Naive thymus-derived CD8-positive, alpha-beta T cell (primary cell): ENCODE measurements at regions not wholly inside any gene's neighbourhood (a gene's known extent, or its start where the extent isn't known, plus 50 kb on each side); places are given as distances from the start of the nearest gene placed in this dataset.

Experiments used
- ATAC-seq, 2 donors: fragments of 150-1000 bp; cut with Tn5 transposase in 1 of 2; sonication (Bioruptor Pico), chemical (Tn5 transposase) in 1 of 2; 1 replicate in 1 of 2; 2 replicates in 1 of 2; pipeline ENCODE4 v1.10.0; 2021; ENCODE audit warnings: mild to moderate bottlenecking in 2 of 2, moderate library complexity in 2 of 2
- POLR2A ChIA-PET: fragments of 350-600 bp; sonication (Branson Sonifier 250); formaldehyde crosslinking; loops from one replicate; lab custom pipeline; 2021; ENCODE audit warnings: antibody characterized with exemption; lab: Charles Lee
- DNase-seq, 10 donors: peaks; one replicate each; pipeline versions ENCODE4 v3.0.0 to v3.0.0-alpha.2; 2020 to 2022
- H3K27ac Mint-ChIP-seq, 10 donors: one replicate each; pipeline ENCODE4 v1.8.0; 2020 to 2022; ENCODE audit warnings: mild to moderate bottlenecking in 10 of 10, mixed read lengths in 10 of 10, moderate library complexity in 4 of 10, inconsistent platforms in 1 of 10
- H3K27me3 Mint-ChIP-seq, 5 donors: one replicate each; pipeline ENCODE4 v1.8.0; 2021 to 2022; ENCODE audit warnings: mixed read lengths in 5 of 5
- H3K36me3 Mint-ChIP-seq, 3 donors: one replicate each; pipeline ENCODE4 v1.8.0; 2020 to 2022; ENCODE audit warnings: mixed read lengths in 3 of 3, mild to moderate bottlenecking in 2 of 3, inconsistent platforms in 1 of 3
- H3K4me1 Mint-ChIP-seq, 4 donors: one replicate each; pipeline ENCODE4 v1.8.0; 2021 to 2022; ENCODE audit warnings: mixed read lengths in 4 of 4
- H3K4me3 Mint-ChIP-seq, 10 donors: one replicate each; pipeline ENCODE4 v1.8.0; 2020 to 2022; ENCODE audit warnings: mild to moderate bottlenecking in 10 of 10, mixed read lengths in 10 of 10, moderate library complexity in 6 of 10, inconsistent platforms in 1 of 10
- H3K9me3 Mint-ChIP-seq, 9 donors: one replicate each; pipeline ENCODE4 v1.8.0; 2020 to 2022; ENCODE audit warnings: mixed read lengths in 9 of 9, mild to moderate bottlenecking in 3 of 9, inconsistent platforms in 1 of 9, moderate library complexity in 1 of 9

GRCh38 chr15:97576929-97577645, 383.4 kb upstream of the ARRDC4 start:
- DNase-seq, result no peak
- POLR2A ChIA-PET, result no interaction called here
- Mint-ChIP-seq H3K27ac (no peak overlapping the region), H3K4me1 (no peaks in the 10 kb centered on the region), H3K9me3 (peaks cover 0 to 22% (median 10%) of the 10 kb centered on the region in 9 donors), H3K4me3 (no peak overlapping the region), H3K36me3 (no peaks in the 10 kb centered on the region), H3K27me3 (peaks cover 0 to 3% (median 0%) of the 10 kb centered on the region in 5 donors)
- ATAC-seq, result no peak

DNA sequence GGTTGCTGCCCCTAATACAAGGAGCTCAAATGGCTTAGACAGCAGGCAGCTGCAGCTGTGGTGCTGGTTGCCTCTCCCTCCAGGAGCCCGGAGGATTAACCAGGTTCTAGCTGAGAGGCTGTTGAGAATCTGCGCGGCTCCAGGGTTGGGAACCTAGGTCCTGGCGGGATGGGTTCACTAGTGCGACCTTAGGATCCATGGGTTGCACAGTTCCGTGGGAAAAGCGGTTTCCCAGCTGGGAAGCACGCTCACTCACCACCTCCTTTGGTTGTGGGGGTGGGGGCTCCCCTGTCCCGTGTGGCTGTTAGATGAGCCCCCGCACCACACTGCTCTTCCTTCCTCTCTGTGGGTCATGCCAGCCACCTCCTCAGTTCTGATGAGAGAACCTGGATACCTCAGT, 375.1 kb upstream of the ARRDC4 start:
- H3K4me3 Mint-ChIP-seq, result no peak overlapping the region
- peaks cover 0 to 3% (median 0%) of the 10 kb centered on the region in 3 donors for H3K36me3 Mint-ChIP-seq
- H3K27me3 Mint-ChIP-seq, result peaks cover 1 to 27% (median 14%) of the 10 kb centered on the region in 5 donors
- peaks cover 0 to 25% (median 5%) of the 10 kb centered on the region in 9 donors for H3K9me3 Mint-ChIP-seq
- peaks cover 0 to 2% (median 0%) of the 10 kb centered on the region in 4 donors for H3K4me1 Mint-ChIP-seq
- H3K27ac Mint-ChIP-seq, result no peak overlapping the region
- DNase-seq, result no peak
- ATAC-seq, result no peak
- POLR2A ChIA-PET, result no interaction called here

DNA sequence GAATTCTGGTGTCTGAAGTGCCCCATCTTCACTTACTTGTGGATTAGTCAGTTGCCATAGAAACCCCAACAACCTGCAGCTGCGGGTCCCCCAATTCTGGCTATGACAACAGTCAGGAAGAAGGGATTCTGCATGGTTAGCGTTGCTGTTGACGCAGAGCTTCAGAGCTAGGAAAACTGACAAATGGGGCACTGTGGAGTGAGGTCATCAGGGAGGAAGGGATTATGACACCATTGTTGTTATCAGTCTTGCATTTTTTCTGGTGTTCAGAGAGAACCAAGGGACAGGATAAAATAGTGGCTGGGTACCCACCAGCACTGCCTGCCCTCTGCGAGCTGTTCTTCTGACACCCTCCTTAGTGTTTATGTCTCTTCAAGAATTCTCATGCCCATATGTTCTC, 367.7 kb upstream of the ARRDC4 start:
- no peak overlapping the region for H3K4me3 Mint-ChIP-seq
- ATAC-seq, result no peak
- no peaks in the 10 kb centered on the region for H3K4me1 Mint-ChIP-seq
- peaks cover 0 to under 1% (median 0%) of the 10 kb centered on the region in 5 donors for H3K27me3 Mint-ChIP-seq
- H3K36me3 Mint-ChIP-seq, result no peaks in the 10 kb centered on the region
- H3K9me3 Mint-ChIP-seq, result peaks cover 0 to 5% (median 0%) of the 10 kb centered on the region in 9 donors
- POLR2A ChIA-PET, result no interaction called here
- H3K27ac Mint-ChIP-seq, result no peak overlapping the region
- DNase-seq, result no peak

GRCh38 chr15:97597801-97598200, 362.7 kb upstream of the ARRDC4 start:
- Mint-ChIP-seq H3K27ac (no peak overlapping the region), H3K36me3 (no peaks in the 10 kb centered on the region), H3K4me3 (no peak overlapping the region), H3K9me3 (peaks cover 0 to 7% (median 0%) of the 10 kb centered on the region in 9 donors), H3K27me3 (peaks cover 0 to 1% (median 0%) of the 10 kb centered on the region in 5 donors), H3K4me1 (no peaks in the 10 kb centered on the region)
- DNase-seq (no peak), ATAC-seq (no peak)
- POLR2A ChIA-PET, result no interaction called here

DNA sequence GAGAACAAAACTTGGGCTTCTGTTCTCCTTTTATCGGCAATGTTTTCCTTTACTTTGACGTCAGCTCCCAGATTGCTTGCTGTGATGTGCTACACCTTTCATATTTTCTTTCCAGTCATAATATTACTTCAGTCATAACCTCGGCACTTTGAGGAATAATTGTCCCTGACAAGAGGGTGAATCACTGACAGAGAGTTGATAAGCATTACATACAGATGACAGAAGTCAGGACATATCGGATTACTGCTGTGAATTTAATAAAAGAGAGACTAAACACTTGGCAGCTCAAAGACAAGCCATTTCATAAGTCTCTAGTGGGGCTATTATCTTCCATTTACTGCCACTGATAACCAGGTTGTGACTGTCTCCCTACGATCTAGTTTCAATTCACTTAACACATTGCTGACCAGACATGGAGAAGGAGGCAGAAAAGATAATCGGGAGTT, 362.1 kb upstream of the ARRDC4 start:
- ATAC-seq (no peak), DNase-seq (no peak)
- Mint-ChIP-seq H3K9me3 (peaks cover 0 to 7% (median 0%) of the 10 kb centered on the region in 9 donors), H3K4me3 (no peak overlapping the region), H3K36me3 (no peaks in the 10 kb centered on the region), H3K27ac (no peak overlapping the region), H3K4me1 (no peaks in the 10 kb centered on the region), H3K27me3 (peaks cover 0 to 1% (median 0%) of the 10 kb centered on the region in 5 donors)
- POLR2A ChIA-PET, result no interaction called here

- Mint-ChIP-seq H3K27ac (no peak overlapping the region), H3K27me3 (peaks cover 0 to 5% (median 1%) of the 10 kb centered on the region in 5 donors), H3K4me1 (no peaks in the 10 kb centered on the region), H3K36me3 (no peaks in the 10 kb centered on the region), H3K4me3 (no peak overlapping the region), H3K9me3 (peaks cover 0 to 7% (median 0%) of the 10 kb centered on the region in 9 donors)
- DNase-seq (no peak), ATAC-seq (no peak)
- POLR2A ChIA-PET, result no interaction called here
These were observed 360.3 kb upstream of the ARRDC4 start for GRCh38 chr15:97600190-97600589.

DNA sequence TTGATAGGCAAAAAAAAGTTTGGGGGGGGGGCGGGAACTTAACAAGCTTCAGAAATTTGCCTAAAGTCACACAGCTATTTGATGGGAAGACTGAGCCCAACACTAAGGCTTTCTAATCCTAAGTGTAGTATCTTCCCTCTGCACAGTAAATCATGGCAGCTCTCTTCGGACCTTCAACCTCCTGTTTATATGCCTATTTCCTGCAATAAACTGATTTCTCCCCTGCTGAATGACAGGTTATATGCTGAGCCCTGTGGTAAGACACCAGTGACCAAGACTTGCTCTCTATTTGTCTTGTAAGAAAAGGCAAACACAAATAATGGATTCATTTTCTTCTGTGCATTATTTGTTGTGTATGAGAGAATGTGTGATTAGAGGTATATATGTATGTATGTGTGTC, 355.8 kb upstream of the ARRDC4 start:
- no peak for ATAC-seq
- Mint-ChIP-seq H3K4me1 (no peaks in the 10 kb centered on the region), H3K27ac (no peak overlapping the region), H3K4me3 (no peak overlapping the region), H3K9me3 (peaks cover 0 to 13% (median 4%) of the 10 kb centered on the region in 9 donors), H3K27me3 (peaks cover 0 to 22% (median 3%) of the 10 kb centered on the region in 5 donors), H3K36me3 (peaks cover 0 to 5% (median 0%) of the 10 kb centered on the region in 3 donors)
- DNase-seq, result no peak
- POLR2A ChIA-PET, result no interaction called here

DNA sequence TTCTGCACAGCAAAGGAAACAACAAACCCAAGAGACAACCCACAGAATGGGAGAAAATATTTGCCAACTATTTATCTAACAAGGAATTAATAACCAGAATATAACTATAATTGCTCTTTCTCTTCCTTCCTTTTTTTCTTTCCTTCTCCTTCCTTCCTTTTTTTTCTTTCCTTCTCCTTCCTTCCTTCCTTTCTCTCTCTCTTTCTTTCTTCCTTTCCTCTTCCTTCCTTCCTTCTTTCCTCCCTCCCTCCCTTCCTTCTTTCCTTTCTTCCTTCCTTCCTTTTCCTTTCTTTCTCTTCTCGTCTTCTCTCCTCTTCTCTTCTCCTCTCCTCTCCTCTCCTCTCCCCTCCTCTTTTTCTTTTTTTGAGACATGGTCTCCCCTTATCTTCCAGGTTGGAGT, 345.4 kb upstream of the ARRDC4 start:
- Mint-ChIP-seq H3K27me3 (peaks cover 0 to 8% (median 2%) of the 10 kb centered on the region in 5 donors), H3K4me3 (no peak overlapping the region), H3K9me3 (peaks cover 5 to 29% (median 17%) of the 10 kb centered on the region in 9 donors), H3K27ac (no peak overlapping the region), H3K4me1 (no peaks in the 10 kb centered on the region), H3K36me3 (peaks cover 0 to 6% (median 4%) of the 10 kb centered on the region in 3 donors)
- DNase-seq (no peak), ATAC-seq (no peak)
- POLR2A ChIA-PET, result no interaction called here

GRCh38 chr15:97623091-97623661, 337.3 kb upstream of the ARRDC4 start:
- no peaks in the 10 kb centered on the region for H3K36me3 Mint-ChIP-seq
- peaks cover 0 to 19% (median 0%) of the 10 kb centered on the region in 9 donors for H3K9me3 Mint-ChIP-seq
- no peak overlapping the region for H3K27ac Mint-ChIP-seq
- POLR2A ChIA-PET, result no interaction called here
- ATAC-seq, result no peak
- DNase-seq, result no peak
- H3K4me3 Mint-ChIP-seq, result no peak overlapping the region
- peaks cover 0 to 7% (median 0%) of the 10 kb centered on the region in 5 donors for H3K27me3 Mint-ChIP-seq
- no peaks in the 10 kb centered on the region for H3K4me1 Mint-ChIP-seq

DNA sequence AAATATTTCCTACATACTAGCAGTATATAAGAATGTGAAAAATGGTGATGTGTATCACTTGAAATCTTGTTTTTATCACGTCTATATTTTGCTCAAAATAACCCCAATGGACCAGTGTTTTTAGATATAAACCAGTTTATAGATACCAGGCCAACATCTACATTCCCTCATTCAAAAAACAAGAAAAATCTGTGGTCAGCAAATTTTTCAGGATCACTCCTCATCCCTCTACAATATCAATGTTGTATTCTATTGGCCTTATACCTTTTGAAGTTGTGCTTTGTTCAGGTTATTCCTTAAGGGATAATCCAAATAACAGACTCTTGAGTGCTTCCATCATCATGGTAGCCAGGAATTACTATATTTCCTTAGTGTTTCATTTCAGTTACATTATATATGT, 332.9 kb upstream of the ARRDC4 start:
- Mint-ChIP-seq H3K4me3 (no peak overlapping the region), H3K27me3 (peaks cover 0 to 7% (median 0%) of the 10 kb centered on the region in 5 donors), H3K4me1 (no peaks in the 10 kb centered on the region), H3K36me3 (no peaks in the 10 kb centered on the region), H3K9me3 (peaks cover 0 to 39% (median 1%) of the 10 kb centered on the region in 9 donors), H3K27ac (no peak overlapping the region)
- DNase-seq (no peak), ATAC-seq (no peak)
- POLR2A ChIA-PET, result no interaction called here

- Mint-ChIP-seq H3K9me3 (peaks cover 0 to 11% (median 6%) of the 10 kb centered on the region in 9 donors), H3K27me3 (peaks cover 0 to 4% (median 3%) of the 10 kb centered on the region in 5 donors), H3K4me3 (no peak overlapping the region), H3K4me1 (no peaks in the 10 kb centered on the region), H3K27ac (no peak overlapping the region), H3K36me3 (no peaks in the 10 kb centered on the region)
- no peak for DNase-seq
- POLR2A ChIA-PET, result no interaction called here
- ATAC-seq, result no peak
These were observed 314.7 kb upstream of the ARRDC4 start for GRCh38 chr15:97645758-97646157.

DNA sequence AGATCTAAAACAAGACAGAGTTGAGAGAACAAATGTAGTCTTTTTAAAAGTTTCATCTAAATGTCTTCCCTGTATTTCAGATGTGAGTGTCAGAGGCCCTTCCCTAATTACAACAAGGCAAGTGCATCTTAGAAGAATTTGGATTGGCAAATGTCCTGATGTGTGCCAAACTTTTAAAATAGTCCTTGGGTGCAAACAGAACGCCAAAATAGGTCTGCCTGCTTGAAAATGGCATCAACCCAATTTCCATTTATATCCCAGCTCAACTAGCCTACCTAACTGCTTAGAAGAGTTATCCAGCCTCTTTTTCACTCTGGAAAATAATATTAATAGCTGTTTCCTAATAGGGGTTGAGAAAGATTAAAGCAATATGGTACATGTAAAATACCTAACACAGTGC, 311.8 kb upstream of the ARRDC4 start:
- Mint-ChIP-seq H3K36me3 (no peaks in the 10 kb centered on the region), H3K27me3 (peaks cover 10 to 19% (median 14%) of the 10 kb centered on the region in 5 donors), H3K4me1 (peaks cover 0 to 10% (median 3%) of the 10 kb centered on the region in 4 donors), H3K4me3 (no peak overlapping the region), H3K27ac (no peak overlapping the region), H3K9me3 (peaks cover 0 to 5% (median under 1%) of the 10 kb centered on the region in 9 donors)
- POLR2A ChIA-PET, result no interaction called here
- DNase-seq (no peak), ATAC-seq (no peak)

GRCh38 chr15:97652041-97652440, 308.5 kb upstream of the ARRDC4 start:
- POLR2A ChIA-PET, result no interaction called here

More at GRCh38 chr15:97652041-97652440, 308.5 kb upstream of the ARRDC4 start:
- Mint-ChIP-seq H3K4me1 (peaks cover 0 to 10% (median 4%) of the 10 kb centered on the region in 4 donors), H3K27ac (no peak overlapping the region), H3K4me3 (no peak overlapping the region), H3K27me3 (peaks cover 10 to 40% (median 17%) of the 10 kb centered on the region in 5 donors), H3K9me3 (peaks cover 0 to 4% (median 0%) of the 10 kb centered on the region in 9 donors), H3K36me3 (no peaks in the 10 kb centered on the region)
- no peak for ATAC-seq
- no peak for DNase-seq
